Umbilical cord (tissue), 1 donor: ENCODE measurements at regions not wholly inside any gene's neighbourhood (a gene's known extent, or its start where the extent isn't known, plus 50 kb on each side); places are given as distances from the start of the nearest gene placed in this dataset.
"Not testable (repeated sequence)": the region's sequence is repeated elsewhere in the genome, so short reads cannot be mapped to it uniquely, and the experiment has no call there.

Source experiments
- DNase-seq: peaks from one replicate; pipeline ENCODE4 v3.0.0-alpha.2; 2015; ENCODE audit warnings: low spot score

- no peak for DNase-seq
These were observed 163.5 kb downstream of the CDH19 start for GRCh38 chr18:66440433-66440832.

DNA sequence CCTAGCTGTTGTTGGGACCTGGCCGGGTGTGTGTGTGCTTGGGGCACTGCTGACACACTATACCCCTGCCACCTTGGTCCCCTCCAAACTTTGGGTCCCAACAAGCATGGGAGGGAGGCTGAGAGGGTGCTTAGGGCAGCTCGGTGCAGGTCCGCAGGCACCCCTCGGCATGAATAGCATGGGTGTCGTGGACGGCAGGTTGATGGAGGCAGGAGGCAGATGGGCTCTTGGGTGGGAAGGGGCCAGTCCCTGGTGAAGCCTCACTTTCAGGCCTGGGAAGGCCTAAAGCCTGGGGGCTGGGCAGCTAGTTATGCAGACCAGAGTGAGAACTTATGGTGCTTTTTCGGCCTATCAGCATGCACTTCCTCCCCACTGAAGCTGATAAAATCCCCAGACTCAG lies 164.2 kb downstream of the CDH19 start:
- no peak for DNase-seq

DNA sequence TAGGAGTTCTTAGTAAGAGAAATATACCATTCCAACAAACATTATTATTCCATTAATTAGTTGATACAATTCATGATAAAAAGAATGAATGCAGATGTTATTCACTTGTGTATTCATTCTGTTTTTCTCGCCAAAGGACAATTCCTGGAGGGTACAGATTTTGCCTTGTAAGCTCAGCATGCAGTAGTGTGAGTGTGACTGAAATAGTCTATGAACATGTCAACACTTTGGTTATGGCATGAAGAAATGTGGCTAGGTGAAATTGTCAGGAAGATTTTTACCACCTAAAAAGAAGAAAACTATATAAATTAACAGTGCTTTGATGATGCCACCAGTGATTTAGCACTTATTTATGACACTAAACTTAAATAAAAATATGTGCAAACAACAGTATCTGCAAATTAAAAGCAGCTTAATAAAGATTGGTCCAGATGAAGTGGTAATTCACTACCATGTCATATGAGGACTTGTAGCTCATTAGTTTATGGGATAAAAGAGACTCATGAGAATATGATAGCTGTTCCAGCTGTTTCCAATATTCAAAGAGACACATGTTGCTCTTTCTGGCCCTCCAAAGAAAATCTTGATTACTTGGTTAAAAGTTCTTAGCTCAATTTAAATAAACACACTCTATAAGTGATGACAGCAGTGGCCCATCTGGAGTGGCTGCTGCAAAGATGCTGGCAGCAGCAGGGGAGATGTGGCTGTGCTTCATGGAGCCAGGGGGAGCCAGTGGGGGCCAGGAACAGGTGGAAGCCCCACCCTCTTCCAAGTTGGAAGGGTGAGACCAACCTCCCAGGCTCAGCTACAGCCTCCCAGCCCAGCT lies 165.0 kb downstream of the CDH19 start:
- DNase-seq = no peak

- DNase-seq = no peak
These were observed 171.3 kb downstream of the CDH19 start for GRCh38 chr18:66432636-66433035.

DNA sequence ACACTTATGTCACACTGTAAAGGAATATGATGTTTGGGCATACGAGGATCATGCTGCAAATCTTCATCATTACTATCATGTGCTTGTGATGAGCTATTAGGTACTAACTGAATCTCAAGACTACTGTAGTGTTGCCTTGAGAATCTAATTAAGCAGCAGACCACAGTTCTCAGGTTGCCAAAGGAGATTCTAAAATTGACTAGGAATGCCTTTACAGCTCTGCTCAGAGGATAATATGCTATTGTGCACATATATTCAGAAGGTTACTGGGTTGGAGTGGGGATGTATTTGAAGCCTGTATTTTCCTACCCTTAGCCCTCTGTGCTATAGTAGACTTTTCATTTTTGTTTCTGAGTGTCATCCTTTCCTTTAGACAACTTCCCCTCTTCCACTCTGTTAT lies 175.1 kb downstream of the CDH19 start:
- DNase-seq = no peak

GRCh38 chr18:66419400-66419799 lies 184.5 kb downstream of the CDH19 start:
- DNase-seq = no peak

DNA sequence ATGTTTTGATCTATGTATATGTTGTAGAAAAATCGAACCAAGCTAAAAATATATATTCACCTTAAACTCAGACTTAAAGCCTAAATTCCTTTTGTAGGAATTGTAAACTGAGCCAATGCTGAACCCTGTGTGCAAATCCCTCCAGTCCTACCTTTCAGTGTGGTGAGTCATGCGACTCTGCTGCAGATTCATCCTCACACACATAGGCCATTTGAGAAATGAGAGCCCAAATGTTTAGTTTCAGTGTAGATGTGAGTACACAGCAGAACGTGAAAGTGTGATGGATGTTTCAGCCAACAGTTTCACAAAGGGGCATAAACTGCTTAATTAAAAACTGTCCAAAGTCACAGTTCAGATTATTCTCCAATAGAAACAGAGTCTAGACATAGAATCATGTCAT lies 193.2 kb downstream of the CDH19 start:
- DNase-seq = no peak

DNA sequence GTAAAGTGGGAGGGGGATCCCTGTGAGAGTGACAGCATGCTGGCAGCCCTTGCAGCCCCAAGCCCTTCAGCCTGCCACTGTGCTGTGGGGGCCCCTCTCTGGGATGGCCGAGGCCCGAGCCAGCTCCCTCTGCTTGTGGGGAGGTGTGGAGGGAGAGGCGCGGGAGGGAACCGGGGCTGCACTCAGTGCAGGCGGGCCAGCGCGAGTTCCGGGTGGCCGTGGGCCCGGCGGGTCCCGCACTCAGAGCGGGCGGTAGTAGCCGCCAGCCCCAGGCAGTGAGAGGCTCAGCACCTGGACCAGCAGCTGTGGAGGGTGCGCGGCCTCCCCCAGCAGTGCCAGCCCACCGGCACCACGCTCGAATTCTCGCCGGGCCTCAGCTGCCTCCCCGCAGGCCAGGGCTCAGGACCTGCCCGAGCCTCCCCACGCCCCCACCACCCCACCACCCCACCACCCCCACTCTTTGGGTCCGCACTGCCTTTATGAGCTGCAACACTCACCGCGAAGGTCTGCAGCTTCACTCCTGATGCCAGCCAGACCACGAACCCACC lies 208.1 kb downstream of the CDH19 start:
- DNase-seq = no peak

DNA sequence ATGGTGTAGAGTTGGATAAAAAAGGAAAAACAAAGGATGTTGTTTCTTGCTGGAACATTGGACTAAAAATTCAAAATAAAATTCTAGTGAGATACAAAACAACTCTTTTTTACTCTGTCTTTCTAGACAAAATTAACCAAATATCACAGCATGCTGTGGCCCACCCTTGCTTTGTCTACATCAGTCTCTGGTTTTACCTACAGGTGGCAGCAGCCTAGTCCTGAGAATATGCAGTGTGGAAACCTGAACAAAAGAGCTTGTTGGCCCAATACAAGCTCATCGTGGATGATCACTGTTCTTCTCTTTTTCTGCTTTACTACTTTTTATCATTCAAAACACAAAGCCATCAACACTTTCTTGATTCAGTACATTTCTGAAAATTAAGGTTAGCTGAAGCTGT lies 210.4 kb downstream of the CDH19 start:
- no peak for DNase-seq

- DNase-seq = no peak
These were observed 226.6 kb downstream of the CDH19 start for GRCh38 chr18:66377291-66377690.

- DNase-seq = not testable (repeated sequence)
These were observed 228.5 kb downstream of the CDH19 start for GRCh38 chr18:66375391-66375790.

GRCh38 chr18:66346833-66347588 lies 256.9 kb downstream of the CDH19 start:
- DNase-seq = peak; percentile 83

- no peak for DNase-seq
These were observed 259.7 kb downstream of the CDH19 start for GRCh38 chr18:66344227-66344626.

GRCh38 chr18:66342577-66342976 lies 261.3 kb downstream of the CDH19 start:
- DNase-seq = no peak

- DNase-seq = no peak
These were observed 269.4 kb downstream of the CDH19 start for GRCh38 chr18:66334534-66334933.

DNA sequence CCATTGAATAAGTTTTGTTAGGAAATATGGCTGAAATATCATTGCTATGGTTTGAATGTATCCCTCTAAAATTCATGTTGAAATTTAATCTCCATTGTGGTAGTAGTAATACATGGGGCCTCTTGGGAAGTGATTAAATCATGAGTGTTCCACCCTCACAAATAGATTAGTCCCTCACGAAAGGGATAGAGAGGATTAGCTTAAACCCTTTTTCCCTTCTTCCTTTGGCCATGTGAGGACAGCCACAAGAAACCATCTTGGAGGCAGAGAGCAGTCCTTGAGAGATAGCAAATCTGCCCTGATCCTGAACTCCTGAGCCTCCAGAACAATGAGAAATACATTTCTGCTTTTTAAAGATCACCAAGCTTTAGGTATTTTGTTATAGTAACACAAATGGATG lies 274.2 kb downstream of the CDH19 start:
- no peak for DNase-seq

DNA sequence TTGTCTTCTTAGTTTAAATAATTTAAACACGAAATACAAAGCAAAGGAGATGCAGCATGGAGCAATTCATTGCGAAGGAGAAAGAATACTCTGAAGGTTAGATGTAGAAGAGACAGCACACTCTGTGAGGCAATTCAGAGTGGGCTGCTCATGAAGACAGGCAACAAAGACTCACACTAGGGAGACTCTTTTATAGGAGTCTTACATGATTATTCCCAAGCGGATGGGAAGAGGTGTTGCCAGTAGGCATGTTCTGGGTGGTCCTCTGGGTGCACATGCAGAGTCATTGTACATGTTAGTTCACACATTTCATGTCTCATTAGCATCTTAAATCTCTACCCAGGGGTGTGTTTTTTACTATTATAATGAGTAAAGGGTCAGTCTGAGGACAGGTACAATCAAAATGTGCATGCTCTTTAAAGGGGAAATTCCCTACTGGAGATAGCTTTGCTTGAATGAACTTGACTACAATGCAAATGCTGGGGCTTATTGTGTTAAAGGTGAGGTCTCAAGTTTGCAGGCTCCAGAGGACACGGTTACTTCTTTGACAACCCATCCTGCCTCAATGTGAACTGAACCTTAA lies 275.5 kb downstream of the CDH19 start:
- no peak for DNase-seq

- DNase-seq = no peak
These were observed 278.6 kb downstream of the CDH19 start for GRCh38 chr18:66325251-66325650.

DNA sequence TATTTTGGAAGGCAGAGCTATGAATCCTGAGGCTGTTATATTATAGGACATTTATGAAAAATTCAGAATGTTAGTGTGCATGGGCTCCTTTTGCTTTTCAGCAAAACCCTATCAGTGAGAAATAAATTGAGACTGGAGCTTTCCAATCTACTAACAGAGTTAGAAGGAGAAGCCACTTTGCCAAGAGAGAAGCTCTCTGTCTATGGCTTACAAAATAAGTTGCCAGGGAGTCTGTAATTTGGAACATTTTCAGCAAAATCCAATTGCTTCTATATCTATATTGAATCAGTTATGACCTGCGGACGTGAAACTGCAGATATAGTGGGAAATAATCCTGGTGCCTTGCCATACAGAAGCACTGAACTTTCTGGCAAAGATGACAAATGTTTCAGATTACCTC lies 279.3 kb downstream of the CDH19 start:
- no peak for DNase-seq

DNA sequence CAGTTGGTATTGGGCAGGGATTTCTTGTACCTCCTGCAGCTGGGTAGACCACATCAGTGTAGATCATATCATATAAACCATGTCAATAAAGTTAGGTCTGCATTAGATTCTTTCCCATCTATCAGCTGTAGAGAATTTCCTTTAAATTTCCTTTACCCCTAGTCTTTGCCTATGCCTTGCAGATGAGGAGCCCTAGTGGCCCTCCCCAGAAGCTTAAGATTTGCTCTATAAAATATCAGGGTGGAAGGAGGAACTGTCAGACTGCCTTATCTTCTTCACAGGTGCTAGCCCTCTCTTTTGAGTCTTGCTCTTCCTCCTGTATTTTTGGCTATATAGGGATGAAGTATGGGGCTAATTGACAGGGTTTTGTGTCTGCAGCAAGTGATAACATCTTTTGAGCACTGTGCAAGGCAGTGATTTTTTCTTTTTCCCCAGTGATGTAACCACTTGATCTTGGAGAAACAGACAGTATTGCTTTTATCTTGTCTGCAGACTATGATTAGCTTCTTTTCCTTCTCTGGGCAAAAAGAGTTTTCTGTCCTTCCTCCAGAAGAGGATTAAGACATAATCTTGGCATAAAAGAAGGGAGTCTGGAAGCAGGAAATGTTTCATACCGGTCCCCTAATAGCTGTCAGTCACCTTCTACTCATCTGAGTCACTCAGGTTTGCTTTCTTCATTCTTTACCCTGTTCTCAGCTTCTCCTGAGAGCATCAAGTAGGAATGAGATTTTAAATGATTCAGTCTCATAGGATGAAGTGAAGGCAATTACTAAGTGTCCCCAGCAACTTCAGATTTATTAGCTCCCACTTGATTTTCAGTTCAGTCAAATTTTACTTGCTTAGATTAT lies 286.4 kb downstream of the CDH19 start:
- DNase-seq = peak; percentile 92

DNA sequence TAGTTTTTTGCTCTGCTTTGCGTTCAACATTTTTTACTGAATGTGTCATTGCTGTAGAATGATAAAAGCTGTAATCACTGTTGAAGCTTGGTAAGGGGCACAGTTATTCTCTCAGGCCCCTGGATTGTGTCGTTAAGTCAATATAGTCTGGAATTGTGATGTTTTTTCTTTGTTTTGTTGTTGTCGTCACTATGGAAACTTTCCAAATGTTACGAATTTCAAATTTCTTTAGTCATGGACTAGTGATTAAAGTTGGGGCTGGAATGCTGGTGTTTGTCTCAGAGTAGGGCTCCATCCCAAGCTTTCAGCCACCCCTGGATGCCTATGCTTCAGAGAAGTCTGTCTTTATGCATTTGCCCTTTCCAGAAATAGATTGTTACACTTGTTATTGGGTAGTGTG lies 287.2 kb downstream of the CDH19 start:
- DNase-seq = no peak

DNA sequence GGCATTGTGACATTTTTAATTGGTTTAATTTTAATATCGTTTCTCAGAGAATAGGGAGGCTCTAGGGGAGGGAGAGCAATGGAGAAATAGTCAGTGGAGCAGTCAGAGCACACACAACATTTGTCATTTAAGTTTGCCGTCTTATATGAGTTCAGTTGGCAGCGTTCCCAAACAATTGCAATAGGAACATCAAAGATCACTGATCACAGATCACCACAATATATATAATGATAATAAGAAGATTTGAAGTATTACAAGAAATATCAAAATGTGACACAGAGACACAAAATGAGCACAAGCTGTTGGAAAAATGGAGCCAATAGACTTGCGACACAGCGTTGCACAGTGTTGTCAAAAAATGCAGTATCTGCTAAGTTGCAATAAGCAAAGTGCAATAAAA lies 303.7 kb downstream of the CDH19 start:
- DNase-seq = peak; percentile 9
